ENCODE measurements at regions not wholly inside any gene's neighbourhood (a gene's known extent, or its start where the extent isn't known, plus 50 kb on each side); places are given as distances from the start of the nearest gene placed in this dataset.
"Not testable (repeated sequence)": the region's sequence is repeated elsewhere in the genome, so short reads cannot be mapped to it uniquely, and the experiment has no call there.

DNA sequence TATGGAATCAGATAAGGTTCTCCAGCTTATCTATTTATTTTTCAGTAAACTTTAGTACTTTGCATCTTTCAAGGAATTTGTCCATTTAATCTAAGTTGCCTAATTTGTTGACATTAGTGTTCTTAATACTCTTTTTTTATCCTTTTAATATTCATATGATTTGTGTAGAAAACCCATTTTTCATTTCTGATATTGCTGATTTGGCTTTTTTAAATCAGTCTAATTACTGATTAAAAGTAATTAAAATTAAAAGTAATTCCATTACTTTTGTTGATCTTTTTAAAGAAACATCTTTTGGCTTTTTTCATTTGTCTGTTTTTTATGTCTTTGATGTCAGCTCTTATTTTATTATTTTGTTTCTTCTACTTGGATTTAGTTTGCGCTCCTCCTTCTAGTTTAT is 101.2 kb downstream of the CGGBP1 start:
- TF ChIP-seq, protein P1, sequence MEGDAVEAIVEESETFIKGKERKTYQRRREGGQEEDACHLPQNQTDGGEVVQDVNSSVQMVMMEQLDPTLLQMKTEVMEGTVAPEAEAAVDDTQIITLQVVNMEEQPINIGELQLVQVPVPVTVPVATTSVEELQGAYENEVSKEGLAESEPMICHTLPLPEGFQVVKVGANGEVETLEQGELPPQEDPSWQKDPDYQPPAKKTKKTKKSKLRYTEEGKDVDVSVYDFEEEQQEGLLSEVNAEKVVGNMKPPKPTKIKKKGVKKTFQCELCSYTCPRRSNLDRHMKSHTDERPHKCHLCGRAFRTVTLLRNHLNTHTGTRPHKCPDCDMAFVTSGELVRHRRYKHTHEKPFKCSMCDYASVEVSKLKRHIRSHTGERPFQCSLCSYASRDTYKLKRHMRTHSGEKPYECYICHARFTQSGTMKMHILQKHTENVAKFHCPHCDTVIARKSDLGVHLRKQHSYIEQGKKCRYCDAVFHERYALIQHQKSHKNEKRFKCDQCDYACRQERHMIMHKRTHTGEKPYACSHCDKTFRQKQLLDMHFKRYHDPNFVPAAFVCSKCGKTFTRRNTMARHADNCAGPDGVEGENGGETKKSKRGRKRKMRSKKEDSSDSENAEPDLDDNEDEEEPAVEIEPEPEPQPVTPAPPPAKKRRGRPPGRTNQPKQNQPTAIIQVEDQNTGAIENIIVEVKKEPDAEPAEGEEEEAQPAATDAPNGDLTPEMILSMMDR (IDR thresholded peaks at IDR 0.05; ENCODE audit: low read depth, low read length): no peak
- DNase-seq (ENCODE audit: low read depth, low spot score): no peak
- in situ Hi-C loops (cut with HindIII; ENCODE audit: low sequenced_read_pairs): no loop called here
- H3K4me3 ChIP-seq (ENCODE audit: low read depth, low read length): no peak overlapping the region

DNA sequence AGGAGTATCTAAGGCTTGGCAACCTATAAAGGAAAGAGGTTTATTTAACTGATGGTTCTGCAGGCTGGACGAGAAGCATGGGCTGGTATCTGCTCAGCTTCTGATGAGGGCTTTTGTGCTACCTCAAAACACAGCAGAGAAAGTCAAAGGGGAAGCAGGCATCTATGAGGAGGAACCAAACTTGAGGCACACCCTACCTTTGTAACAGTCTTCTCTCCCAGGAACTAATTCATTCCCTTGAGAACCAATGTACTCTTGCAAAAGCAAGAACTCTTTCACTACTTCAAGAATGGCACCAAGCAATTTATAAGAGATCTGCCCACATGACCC is 109.0 kb downstream of the CGGBP1 start:
- no peak for DNase-seq (ENCODE audit: low read depth, low spot score)
- in situ Hi-C loops (cut with HindIII; ENCODE audit: low sequenced_read_pairs): no loop called here
- H3K4me3 ChIP-seq (ENCODE audit: low read depth, low read length): no peak overlapping the region
- TF ChIP-seq, protein P1 (IDR thresholded peaks at IDR 0.05; ENCODE audit: low read depth, low read length): no peak

DNA sequence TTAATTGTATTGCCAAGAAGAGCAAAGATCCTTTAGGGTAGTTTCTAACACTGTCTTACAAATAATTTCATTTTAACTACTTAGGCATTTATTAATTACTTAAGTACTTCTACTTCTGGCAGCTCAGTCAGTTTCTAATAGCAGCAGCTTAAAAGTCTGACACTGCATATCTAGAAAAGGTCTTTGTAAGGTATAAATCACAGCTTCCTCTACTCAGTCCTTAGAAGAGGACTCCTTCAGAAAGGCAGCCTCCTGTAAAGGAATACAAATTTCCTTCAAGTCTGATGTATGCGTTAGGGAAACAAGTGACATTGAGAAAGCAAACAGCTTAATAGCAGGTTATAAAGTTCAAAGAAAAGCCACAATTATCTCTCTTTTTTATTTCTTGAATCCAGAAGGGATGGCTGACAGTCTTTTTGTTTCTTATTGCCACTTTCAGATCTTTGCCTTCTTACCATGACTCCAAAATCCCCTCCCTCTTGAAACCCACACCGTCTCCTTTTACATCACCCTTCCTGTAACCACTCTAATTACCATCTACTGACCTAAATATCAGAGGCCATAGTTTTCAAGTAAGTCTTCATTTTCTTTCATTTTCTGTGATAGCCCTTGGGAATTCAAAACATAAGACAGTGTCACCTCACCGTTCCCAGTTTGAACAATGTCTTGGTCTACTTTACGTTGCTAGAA is 109.5 kb downstream of the CGGBP1 start:
- H3K4me3 ChIP-seq (ENCODE audit: low read depth, low read length): no peak overlapping the region
- TF ChIP-seq, protein P1 (IDR thresholded peaks at IDR 0.05; ENCODE audit: low read depth, low read length): no peak
- no peak for DNase-seq (ENCODE audit: low read depth, low spot score)
- in situ Hi-C loops (cut with HindIII; ENCODE audit: low sequenced_read_pairs): no loop called here

DNA sequence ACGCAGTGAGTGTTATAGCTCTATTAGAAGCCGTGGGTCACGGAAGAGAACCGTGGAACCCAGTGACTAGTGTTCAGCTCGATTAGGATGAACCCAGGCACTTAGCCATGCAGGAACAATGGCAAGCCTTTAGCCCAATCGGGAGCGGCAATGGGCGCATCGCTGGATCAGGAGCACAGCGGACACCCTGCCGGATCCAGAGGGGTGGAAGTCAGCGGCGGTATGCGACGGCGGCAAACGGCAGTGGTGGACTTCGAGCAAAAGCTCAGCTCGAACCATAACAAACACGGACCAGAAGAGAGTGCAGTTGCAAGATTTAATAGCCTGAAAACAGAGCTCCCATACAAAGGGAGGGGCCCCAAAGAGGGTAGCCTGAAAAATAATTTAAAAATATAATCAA is 112.8 kb downstream of the CGGBP1 start:
- H3K4me3 ChIP-seq (ENCODE audit: low read depth, low read length); DNase-seq (ENCODE audit: low read depth, low spot score); in situ Hi-C loops (cut with HindIII; ENCODE audit: low sequenced_read_pairs): not testable (repeated sequence)

DNA sequence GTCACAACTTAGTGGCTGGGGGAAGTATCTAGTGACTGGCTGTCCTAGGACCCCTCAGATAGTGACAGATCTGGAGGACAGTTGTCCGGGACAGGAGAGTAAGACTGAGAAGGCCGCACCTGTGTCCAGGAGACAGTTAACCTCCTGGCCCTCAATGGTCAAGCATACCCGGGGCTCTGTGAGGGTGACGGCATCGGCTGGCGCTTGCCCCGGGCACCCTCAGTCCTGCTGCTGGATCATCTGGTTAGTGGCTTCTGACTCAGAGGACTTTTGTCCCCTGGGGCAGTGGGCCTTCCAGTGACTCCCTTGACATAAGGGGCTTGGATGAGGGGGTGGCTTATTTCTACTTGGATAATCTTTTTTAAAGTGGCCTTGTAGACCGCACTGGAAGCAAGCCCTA is 116.5 kb downstream of the CGGBP1 start:
- DNase-seq (ENCODE audit: low read depth, low spot score); in situ Hi-C loops (cut with HindIII; ENCODE audit: low sequenced_read_pairs); H3K4me3 ChIP-seq (ENCODE audit: low read depth, low read length): not testable (repeated sequence)

DNA sequence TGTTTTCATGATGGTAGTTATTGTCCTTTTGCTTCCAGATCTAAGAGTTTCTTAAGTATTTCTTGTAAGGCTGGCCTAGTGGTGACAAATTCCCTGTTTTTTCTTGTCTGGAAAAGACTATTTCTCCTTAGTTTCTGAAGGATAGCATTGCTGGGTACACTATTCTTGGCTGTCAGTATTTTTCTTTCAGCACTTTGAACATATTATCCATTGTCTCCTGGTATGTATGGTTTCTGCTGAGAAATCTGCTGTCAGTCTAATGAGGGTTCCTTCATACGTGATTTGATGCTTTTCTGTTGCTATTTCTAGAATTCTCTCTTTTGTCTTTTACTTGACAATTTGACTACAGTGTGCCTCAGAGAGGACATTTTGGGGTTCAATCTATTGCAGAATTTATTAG is 134.3 kb downstream of the CGGBP1 start:
- DNase-seq (ENCODE audit: low read depth, low spot score): no peak
- in situ Hi-C loops (cut with HindIII; ENCODE audit: low sequenced_read_pairs): no loop called here
- TF ChIP-seq, protein P1 (IDR thresholded peaks at IDR 0.05; ENCODE audit: low read depth, low read length): no peak
- H3K4me3 ChIP-seq (ENCODE audit: low read depth, low read length): no peak overlapping the region

DNA sequence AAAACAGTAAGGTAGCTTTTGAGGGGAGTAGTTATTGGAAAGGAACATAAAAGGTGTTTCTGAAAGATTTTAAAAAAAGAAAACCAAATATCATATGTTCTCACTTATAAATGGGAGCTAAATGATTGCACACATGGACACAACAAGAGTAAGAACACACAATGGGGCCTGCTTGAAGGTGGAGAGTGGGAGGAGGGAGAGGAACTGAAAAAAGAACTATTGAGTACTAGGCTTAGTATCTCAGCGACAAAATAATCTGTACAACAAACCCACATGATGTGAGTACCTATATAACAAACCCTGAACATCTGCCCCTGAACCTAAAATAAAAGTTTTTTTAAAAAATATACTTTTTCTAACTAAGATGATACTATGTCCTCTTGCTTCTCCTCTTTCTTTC is 138.3 kb downstream of the CGGBP1 start:
- TF ChIP-seq, protein P1 (IDR thresholded peaks at IDR 0.05; ENCODE audit: low read depth, low read length): no peak
- DNase-seq (ENCODE audit: low read depth, low spot score): no peak
- no peak overlapping the region for H3K4me3 ChIP-seq (ENCODE audit: low read depth, low read length)
- in situ Hi-C loops (cut with HindIII; ENCODE audit: low sequenced_read_pairs): no loop called here

DNA sequence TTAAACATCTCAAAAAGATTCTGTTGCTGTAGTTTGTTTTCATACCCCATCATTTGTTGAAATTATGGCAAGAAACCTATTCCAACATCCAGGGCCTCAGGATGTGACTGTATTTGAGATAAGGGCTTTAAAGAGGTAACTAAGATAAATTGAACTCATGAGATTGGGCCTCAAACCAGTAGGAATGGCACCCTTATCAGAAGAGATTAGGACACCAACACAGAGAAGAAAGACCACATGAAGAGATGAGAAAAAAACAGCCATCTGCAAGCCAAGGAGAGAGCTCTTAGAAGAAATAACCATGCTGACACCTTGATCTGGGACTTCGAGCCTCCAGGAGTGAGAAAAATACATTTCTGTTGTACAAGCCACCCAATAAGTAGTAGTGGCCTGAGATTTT is 157.7 kb downstream of the CGGBP1 start:
- no peak overlapping the region for H3K4me3 ChIP-seq (ENCODE audit: low read depth, low read length)
- in situ Hi-C loops (cut with HindIII; ENCODE audit: low sequenced_read_pairs): no loop called here
- TF ChIP-seq, protein P1 (IDR thresholded peaks at IDR 0.05; ENCODE audit: low read depth, low read length): no peak
- DNase-seq (ENCODE audit: low read depth, low spot score): no peak

All from astrocyte of the spinal cord (primary cell).